Breast epithelium (tissue), 4 donors: ENCODE measurements at regions not wholly inside any gene's neighbourhood (a gene's known extent, or its start where the extent isn't known, plus 50 kb on each side); places are given as distances from the start of the nearest gene placed in this dataset.

Source experiments
- DNase-seq, 2 donors: peaks; one replicate each; pipeline ENCODE4 v3.0.0-alpha.2; 2019; ENCODE audit warnings: low spot score in 2 of 2
- H3K27ac ChIP-seq, 2 donors: fragments of 200-600 bp; sonication (generic) in 1 of 2; one replicate each; pipeline ENCODE4 v1.5.1; 2016 to 2019; ENCODE audit warnings: mild to moderate bottlenecking in 1 of 2
- H3K27me3 ChIP-seq, 2 donors: fragments of 200-600 bp; sonication (generic) in 1 of 2; one replicate each; pipeline versions ENCODE4 v1.5.1 to v1.6.0; 2017 to 2019; ENCODE audit warnings: control low read depth in 1 of 2, mild to moderate bottlenecking in 1 of 2
- H3K36me3 ChIP-seq: fragments of 200-600 bp; one replicate; pipeline ENCODE4 v1.5.1; 2019
- H3K4me1 ChIP-seq, 2 donors: fragments of 200-600 bp; sonication (generic); one replicate each; pipeline ENCODE4 v1.5.1; 2016 to 2019; ENCODE audit warnings: control low read depth in 1 of 2
- H3K4me3 ChIP-seq, 3 donors: fragments of 200-600 bp; sonication (generic); 1 replicate in 2 of 3; 2 replicates in 1 of 3; pipeline ENCODE4 v1.5.1; 2016 to 2019; ENCODE audit warnings: mild to moderate bottlenecking in 3 of 3, moderate library complexity in 2 of 3
- H3K9me3 ChIP-seq, 2 donors: fragments of 200-600 bp; sonication (generic) in 1 of 2; one replicate each; pipeline ENCODE4 v1.5.1; 2016 to 2019; ENCODE audit warnings: control low read depth in 1 of 2
- CTCF ChIP-seq, 3 donors: fragments of 450-650 bp; IDR thresholded peaks; one replicate each; pipeline ENCODE4 v1.5.1; 2016 to 2017; ENCODE audit warnings: antibody characterized with exemption in 3 of 3, mild to moderate bottlenecking in 3 of 3, moderate library complexity in 3 of 3
- POLR2A ChIP-seq: fragments of 450-650 bp; IDR thresholded peaks from one replicate; pipeline ENCODE4 v1.6.1; 2016; ENCODE audit warnings: antibody characterized with exemption, mild to moderate bottlenecking, moderate library complexity
- POLR2AphosphoS5 ChIP-seq, 3 donors: sonication (generic); formaldehyde crosslinking; IDR thresholded peaks; one replicate each; pipeline ENCODE4 v1.6.1; 2017; ENCODE audit warnings: antibody characterized with exemption in 3 of 3
- intact Hi-C: fragments of 100-400 bp; cut with DNase I; formaldehyde crosslinking; loops from one replicate; pipeline ENCODE4 v1.15.1; 2023; ENCODE audit warnings: low total_unique reads

- Histone ChIP-seq H3K4me3 (no peak overlapping the region), H3K36me3 (no peaks in the 10 kb centered on the region), H3K27ac (no peak overlapping the region), H3K9me3 (no peaks in the 10 kb centered on the region), H3K4me1 (no peaks in the 10 kb centered on the region), H3K27me3 (no peaks in the 10 kb centered on the region)
- no peak for DNase-seq
- no peak for TF ChIP-seq POLR2AphosphoS5 (IDR thresholded peaks at IDR 0.05)
- TF ChIP-seq CTCF (IDR thresholded peaks at IDR 0.05): no peak
- TF ChIP-seq POLR2A: no peak
- intact Hi-C loops: no loop called here
Measured at GRCh38 chr20:40591536-40591935, 97.5 kb downstream of the MAFB start.

- intact Hi-C loops: no loop called here
- no peaks in the 10 kb centered on the region for H3K4me1 ChIP-seq
- H3K27me3 ChIP-seq: no peaks in the 10 kb centered on the region
- no peak for DNase-seq
- H3K36me3 ChIP-seq: no peaks in the 10 kb centered on the region
- no peak overlapping the region for H3K4me3 ChIP-seq
- TF ChIP-seq POLR2A (no peak), POLR2AphosphoS5 (IDR thresholded peaks at IDR 0.05) (no peak), CTCF (IDR thresholded peaks at IDR 0.05) (no peak)
- H3K9me3 ChIP-seq: no peaks in the 10 kb centered on the region
- no peak overlapping the region for H3K27ac ChIP-seq
Measured at GRCh38 chr20:40591119-40591518, 97.9 kb downstream of the MAFB start.

- Histone ChIP-seq H3K27me3 (no peaks in the 10 kb centered on the region), H3K4me3 (no peak overlapping the region), H3K4me1 (no peaks in the 10 kb centered on the region), H3K9me3 (no peaks in the 10 kb centered on the region), H3K36me3 (no peaks in the 10 kb centered on the region), H3K27ac (no peak overlapping the region)
- TF ChIP-seq CTCF (IDR thresholded peaks at IDR 0.05) (no peak), POLR2AphosphoS5 (IDR thresholded peaks at IDR 0.05) (no peak), POLR2A (no peak)
- no peak for DNase-seq
- intact Hi-C loops: no loop called here
Measured at GRCh38 chr20:40589581-40589980, 99.5 kb downstream of the MAFB start.

- TF ChIP-seq POLR2AphosphoS5 (IDR thresholded peaks at IDR 0.05) (no peak), POLR2A (no peak), CTCF (IDR thresholded peaks at IDR 0.05) (no peak)
- H3K27me3 ChIP-seq: no peaks in the 10 kb centered on the region
- H3K4me1 ChIP-seq: no peaks in the 10 kb centered on the region
- intact Hi-C loops: no loop called here
- H3K36me3 ChIP-seq: no peaks in the 10 kb centered on the region
- no peak overlapping the region for H3K4me3 ChIP-seq
- no peak overlapping the region for H3K27ac ChIP-seq
- DNase-seq: no peak
- H3K9me3 ChIP-seq: no peaks in the 10 kb centered on the region
Measured at GRCh38 chr20:40588891-40589290, 100.1 kb downstream of the MAFB start.

- no peaks in the 10 kb centered on the region for H3K27me3 ChIP-seq
- H3K9me3 ChIP-seq: no peaks in the 10 kb centered on the region
- intact Hi-C loops: no loop called here
- no peak for DNase-seq
- no peak for TF ChIP-seq CTCF (IDR thresholded peaks at IDR 0.05)
- no peak for TF ChIP-seq POLR2A
- no peak for TF ChIP-seq POLR2AphosphoS5 (IDR thresholded peaks at IDR 0.05)
- no peak overlapping the region for H3K4me3 ChIP-seq
- no peaks in the 10 kb centered on the region for H3K4me1 ChIP-seq
- H3K27ac ChIP-seq: no peak overlapping the region
- H3K36me3 ChIP-seq: no peaks in the 10 kb centered on the region
Measured at GRCh38 chr20:40587038-40587437, 102.0 kb downstream of the MAFB start.
